ENCODE measurements at regions not wholly inside any gene's neighbourhood (a gene's known extent, or its start where the extent isn't known, plus 50 kb on each side); places are given as distances from the start of the nearest gene placed in this dataset.

GRCh38 chr19:30870876-30871275, 478.4 kb downstream of the TSHZ3 start:
- in situ Hi-C loops (cut with MboI; ENCODE audit: low pct_unique_long_range_greater_than_20kb in 2 of 9, low sequenced_read_pairs in 9 of 9, unreplicated experiment in 9 of 9) = no loop called here
- peak in 7 of 8 experiments; percentile 41 to 91 (median 59) for ATAC-seq (replicated peaks in 6 of 8)
- peaks cover 17 to 21% of the 10 kb centered on the region in 2 donors for H3K4me1 ChIP-seq (replicated peaks in 1 of 2)
- 7 to 80% (median 63%) methylated on average over 1 to 7 of the region's 8 CpGs; no CpG with 5 or more reads in 1 of the 10 experiments for WGBS, 10 experiments
- no peak overlapping the region for H3K27ac ChIP-seq
- no peak overlapping the region for H3K4me3 ChIP-seq

- in situ Hi-C loops (cut with MboI; ENCODE audit: low pct_unique_long_range_greater_than_20kb in 2 of 9, low sequenced_read_pairs in 9 of 9, unreplicated experiment in 9 of 9) = no loop called here
- H3K4me1 ChIP-seq (replicated peaks in 1 of 2) = peaks cover 21 to 28% of the 10 kb centered on the region in 2 donors
- no peak for ATAC-seq (replicated peaks in 6 of 8)
- no peak overlapping the region for H3K27ac ChIP-seq
- no peak overlapping the region for H3K4me3 ChIP-seq
- 0 to 100% (median 83%) methylated on average over 1 to 5 of the region's 6 CpGs; no CpG with 5 or more reads in 1 of the 10 experiments for WGBS, 10 experiments
Measured at GRCh38 chr19:30865511-30865910, 483.7 kb downstream of the TSHZ3 start.

GRCh38 chr19:30864391-30865215, 484.6 kb downstream of the TSHZ3 start:
- peaks cover 14 to 23% of the 10 kb centered on the region in 2 donors for H3K4me1 ChIP-seq (replicated peaks in 1 of 2)
- WGBS, 10 experiments = 15 to 95% (median 91%) methylated on average over 1 to 10 of the region's 13 CpGs; no CpG with 5 or more reads in 2 of the 10 experiments
- H3K27ac ChIP-seq = no peak overlapping the region
- no peak overlapping the region for H3K4me3 ChIP-seq
- ATAC-seq (replicated peaks in 6 of 8) = no peak
- in situ Hi-C loops (cut with MboI; ENCODE audit: low pct_unique_long_range_greater_than_20kb in 2 of 9, low sequenced_read_pairs in 9 of 9, unreplicated experiment in 9 of 9) = no loop called here

- Histone ChIP-seq H3K4me1 (replicated peaks in 1 of 2) (peaks cover 20 to 23% of the 10 kb centered on the region in 2 donors), H3K27ac (no peak overlapping the region), H3K4me3 (no peak overlapping the region)
- in situ Hi-C loops (cut with MboI; ENCODE audit: low pct_unique_long_range_greater_than_20kb in 2 of 9, low sequenced_read_pairs in 9 of 9, unreplicated experiment in 9 of 9) = no loop called here
- WGBS, 10 experiments = 43 to 100% (median 68%) methylated on average over 1 to 19 of the region's 19 CpGs; no CpG with 5 or more reads in 1 of the 10 experiments
- ATAC-seq (replicated peaks in 6 of 8) = peak in 1 of 8 experiments; percentile 15
Measured at GRCh38 chr19:30862876-30863275, 486.4 kb downstream of the TSHZ3 start.

GRCh38 chr19:30861919-30862318, 487.3 kb downstream of the TSHZ3 start:
- ATAC-seq (replicated peaks in 6 of 8) = peak in 5 of 8 experiments; percentile 90 to 96 (median 93)
- peak overlapping the region in 1 of 2 donors; percentile 65 for H3K27ac ChIP-seq
- 47 to 88% (median 60%) methylated on average over 1 to 5 of the region's 5 CpGs; no CpG with 5 or more reads in 5 of the 10 experiments for WGBS, 10 experiments
- in situ Hi-C loops (cut with MboI; ENCODE audit: low pct_unique_long_range_greater_than_20kb in 2 of 9, low sequenced_read_pairs in 9 of 9, unreplicated experiment in 9 of 9) = no loop called here
- peaks cover 25% of the 10 kb centered on the region in 2 donors for H3K4me1 ChIP-seq (replicated peaks in 1 of 2)
- no peak overlapping the region for H3K4me3 ChIP-seq

- in situ Hi-C loops (cut with MboI; ENCODE audit: low pct_unique_long_range_greater_than_20kb in 2 of 9, low sequenced_read_pairs in 9 of 9, unreplicated experiment in 9 of 9) = no loop called here
- WGBS, 10 experiments = 0 to 100% (median 83%) methylated on average over 1 to 6 of the region's 7 CpGs; no CpG with 5 or more reads in 3 of the 10 experiments
- Histone ChIP-seq H3K27ac (peak overlapping the region in 1 of 2 donors; percentile 38), H3K4me3 (no peak overlapping the region), H3K4me1 (replicated peaks in 1 of 2) (peaks cover 51 to 56% of the 10 kb centered on the region in 2 donors)
- no peak for ATAC-seq (replicated peaks in 6 of 8)
Measured at GRCh38 chr19:30857966-30858490, 485.8 kb downstream of the ZNF536 start.

- H3K4me1 ChIP-seq (replicated peaks in 1 of 2) = peaks cover 46 to 56% of the 10 kb centered on the region in 2 donors
- H3K27ac ChIP-seq = no peak overlapping the region
- peak in 3 of 8 experiments; percentile 53 to 97 (median 94) for ATAC-seq (replicated peaks in 6 of 8)
- WGBS, 10 experiments = 15 to 100% (median 85%) methylated on average over 2 to 6 of the region's 6 CpGs; no CpG with 5 or more reads in 3 of the 10 experiments
- in situ Hi-C loops (cut with MboI; ENCODE audit: low pct_unique_long_range_greater_than_20kb in 2 of 9, low sequenced_read_pairs in 9 of 9, unreplicated experiment in 9 of 9) = no loop called here
- H3K4me3 ChIP-seq = no peak overlapping the region
Measured at GRCh38 chr19:30857388-30857787, 485.2 kb downstream of the ZNF536 start.

GRCh38 chr19:30856786-30857185, 484.6 kb downstream of the ZNF536 start:
- WGBS, 10 experiments = 0 to 100% (median 74%) methylated on average over 1 to 3 of the region's 3 CpGs; no CpG with 5 or more reads in 4 of the 10 experiments
- in situ Hi-C loops (cut with MboI; ENCODE audit: low pct_unique_long_range_greater_than_20kb in 2 of 9, low sequenced_read_pairs in 9 of 9, unreplicated experiment in 9 of 9) = no loop called here
- ATAC-seq (replicated peaks in 6 of 8) = no peak

GRCh38 chr19:30856376-30856775, 484.2 kb downstream of the ZNF536 start:
- in situ Hi-C loops (cut with MboI; ENCODE audit: low pct_unique_long_range_greater_than_20kb in 2 of 9, low sequenced_read_pairs in 9 of 9, unreplicated experiment in 9 of 9) = no loop called here
- no peak for ATAC-seq (replicated peaks in 6 of 8)
- peaks cover 36 to 48% of the 10 kb centered on the region in 2 donors for H3K4me1 ChIP-seq (replicated peaks in 1 of 2)
- H3K27ac ChIP-seq = peak overlapping the region in 1 of 2 donors; percentile 68
- no peak overlapping the region for H3K4me3 ChIP-seq
- 20 to 60% methylated on average over 2 to 3 of the region's 3 CpGs; no CpG with 5 or more reads in 8 of the 10 experiments for WGBS, 10 experiments

More at GRCh38 chr19:30856786-30857185, 484.6 kb downstream of the ZNF536 start:
- no peak overlapping the region for H3K4me3 ChIP-seq
- H3K4me1 ChIP-seq (replicated peaks in 1 of 2) = peaks cover 40 to 52% of the 10 kb centered on the region in 2 donors
- peak overlapping the region in 1 of 2 donors; percentile 68 for H3K27ac ChIP-seq

GRCh38 chr19:30855442-30855841, 483.3 kb downstream of the ZNF536 start:
- peak in 5 of 8 experiments; percentile 44 to 76 (median 75) for ATAC-seq (replicated peaks in 6 of 8)
- H3K4me3 ChIP-seq = no peak overlapping the region
- WGBS, 10 experiments = 0 to 79% (median 50%) methylated on average over 1 to 2 of the region's 6 CpGs; no CpG with 5 or more reads in 6 of the 10 experiments
- H3K27ac ChIP-seq = peak overlapping the region; percentile 3 to 65
- in situ Hi-C loops (cut with MboI; ENCODE audit: low pct_unique_long_range_greater_than_20kb in 2 of 9, low sequenced_read_pairs in 9 of 9, unreplicated experiment in 9 of 9) = no loop called here
- H3K4me1 ChIP-seq (replicated peaks in 1 of 2) = peaks cover 33 to 48% of the 10 kb centered on the region in 2 donors

- no peak overlapping the region for H3K4me3 ChIP-seq
- WGBS, 10 experiments = 100% methylated on average over 1 to 4 of the region's 4 CpGs; no CpG with 5 or more reads in 6 of the 10 experiments
- peak overlapping the region in 1 of 2 donors; percentile 65 for H3K27ac ChIP-seq
- in situ Hi-C loops (cut with MboI; ENCODE audit: low pct_unique_long_range_greater_than_20kb in 2 of 9, low sequenced_read_pairs in 9 of 9, unreplicated experiment in 9 of 9) = no loop called here
- ATAC-seq (replicated peaks in 6 of 8) = no peak
- peaks cover 33 to 48% of the 10 kb centered on the region in 2 donors for H3K4me1 ChIP-seq (replicated peaks in 1 of 2)
Measured at GRCh38 chr19:30854661-30855060, 482.5 kb downstream of the ZNF536 start.

GRCh38 chr19:30854207-30854606, 482.0 kb downstream of the ZNF536 start:
- no peak overlapping the region for H3K27ac ChIP-seq
- peaks cover 38 to 51% of the 10 kb centered on the region in 2 donors for H3K4me1 ChIP-seq (replicated peaks in 1 of 2)
- in situ Hi-C loops (cut with MboI; ENCODE audit: low pct_unique_long_range_greater_than_20kb in 2 of 9, low sequenced_read_pairs in 9 of 9, unreplicated experiment in 9 of 9) = no loop called here
- H3K4me3 ChIP-seq = no peak overlapping the region
- 60 to 100% methylated on average over 1 of the region's 1 CpG; no CpG with 5 or more reads in 8 of the 10 experiments for WGBS, 10 experiments
- ATAC-seq (replicated peaks in 6 of 8) = no peak

- no peak for ATAC-seq (replicated peaks in 6 of 8)
- in situ Hi-C loops (cut with MboI; ENCODE audit: low pct_unique_long_range_greater_than_20kb in 2 of 9, low sequenced_read_pairs in 9 of 9, unreplicated experiment in 9 of 9) = no loop called here
- H3K27ac ChIP-seq = no peak overlapping the region
- H3K4me1 ChIP-seq (replicated peaks in 1 of 2) = peaks cover 46 to 55% of the 10 kb centered on the region in 2 donors
- 0 to 100% (median 87%) methylated on average over 1 to 3 of the region's 3 CpGs; no CpG with 5 or more reads in 5 of the 10 experiments for WGBS, 10 experiments
- H3K4me3 ChIP-seq = no peak overlapping the region
Measured at GRCh38 chr19:30853036-30853435, 480.9 kb downstream of the ZNF536 start.

Measured in motor neuron (in vitro differentiated cells).